ENCODE measurements at regions not wholly inside any gene's neighbourhood (a gene's known extent, or its start where the extent isn't known, plus 50 kb on each side); places are given as distances from the start of the nearest gene placed in this dataset.

DNA sequence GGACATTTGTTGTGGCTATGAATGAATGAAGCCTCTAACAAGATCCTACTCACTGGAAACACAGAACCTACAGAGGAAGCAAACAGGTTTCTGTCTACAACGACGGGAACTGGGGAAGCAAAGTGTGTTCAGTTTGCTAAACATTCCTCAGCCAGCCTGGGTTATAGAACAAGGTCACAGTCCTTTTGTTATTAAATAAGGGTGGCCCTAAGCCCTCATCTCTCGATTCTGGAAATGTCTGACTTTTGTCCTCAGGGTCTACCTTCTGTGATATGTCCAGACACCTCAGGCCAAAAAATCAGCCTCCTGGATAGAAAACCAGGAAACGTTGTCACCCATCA lies 64.6 kb upstream of the ARHGEF7 start:
- TF ChIP-seq, protein P1, sequence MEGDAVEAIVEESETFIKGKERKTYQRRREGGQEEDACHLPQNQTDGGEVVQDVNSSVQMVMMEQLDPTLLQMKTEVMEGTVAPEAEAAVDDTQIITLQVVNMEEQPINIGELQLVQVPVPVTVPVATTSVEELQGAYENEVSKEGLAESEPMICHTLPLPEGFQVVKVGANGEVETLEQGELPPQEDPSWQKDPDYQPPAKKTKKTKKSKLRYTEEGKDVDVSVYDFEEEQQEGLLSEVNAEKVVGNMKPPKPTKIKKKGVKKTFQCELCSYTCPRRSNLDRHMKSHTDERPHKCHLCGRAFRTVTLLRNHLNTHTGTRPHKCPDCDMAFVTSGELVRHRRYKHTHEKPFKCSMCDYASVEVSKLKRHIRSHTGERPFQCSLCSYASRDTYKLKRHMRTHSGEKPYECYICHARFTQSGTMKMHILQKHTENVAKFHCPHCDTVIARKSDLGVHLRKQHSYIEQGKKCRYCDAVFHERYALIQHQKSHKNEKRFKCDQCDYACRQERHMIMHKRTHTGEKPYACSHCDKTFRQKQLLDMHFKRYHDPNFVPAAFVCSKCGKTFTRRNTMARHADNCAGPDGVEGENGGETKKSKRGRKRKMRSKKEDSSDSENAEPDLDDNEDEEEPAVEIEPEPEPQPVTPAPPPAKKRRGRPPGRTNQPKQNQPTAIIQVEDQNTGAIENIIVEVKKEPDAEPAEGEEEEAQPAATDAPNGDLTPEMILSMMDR (conservative IDR thresholded peaks at IDR 0.05; ENCODE audit: low read depth in 2 of 2): no peak; a peak in 2 of 4 replicates
- TF ChIP-seq POLR2AphosphoS5 (IDR thresholded peaks at IDR 0.05; ENCODE audit: low read depth): no peak
- no peak for TF ChIP-seq EZH2phosphoT487 (IDR thresholded peaks at IDR 0.05; ENCODE audit: unreplicated experiment)
- no peak for TF ChIP-seq JUNB (IDR thresholded peaks at IDR 0.05; ENCODE audit: unreplicated experiment)
- no peak for TF ChIP-seq EZH2 (IDR thresholded peaks at IDR 0.05; ENCODE audit: low read depth, unreplicated experiment)
- TF ChIP-seq, protein P2, sequence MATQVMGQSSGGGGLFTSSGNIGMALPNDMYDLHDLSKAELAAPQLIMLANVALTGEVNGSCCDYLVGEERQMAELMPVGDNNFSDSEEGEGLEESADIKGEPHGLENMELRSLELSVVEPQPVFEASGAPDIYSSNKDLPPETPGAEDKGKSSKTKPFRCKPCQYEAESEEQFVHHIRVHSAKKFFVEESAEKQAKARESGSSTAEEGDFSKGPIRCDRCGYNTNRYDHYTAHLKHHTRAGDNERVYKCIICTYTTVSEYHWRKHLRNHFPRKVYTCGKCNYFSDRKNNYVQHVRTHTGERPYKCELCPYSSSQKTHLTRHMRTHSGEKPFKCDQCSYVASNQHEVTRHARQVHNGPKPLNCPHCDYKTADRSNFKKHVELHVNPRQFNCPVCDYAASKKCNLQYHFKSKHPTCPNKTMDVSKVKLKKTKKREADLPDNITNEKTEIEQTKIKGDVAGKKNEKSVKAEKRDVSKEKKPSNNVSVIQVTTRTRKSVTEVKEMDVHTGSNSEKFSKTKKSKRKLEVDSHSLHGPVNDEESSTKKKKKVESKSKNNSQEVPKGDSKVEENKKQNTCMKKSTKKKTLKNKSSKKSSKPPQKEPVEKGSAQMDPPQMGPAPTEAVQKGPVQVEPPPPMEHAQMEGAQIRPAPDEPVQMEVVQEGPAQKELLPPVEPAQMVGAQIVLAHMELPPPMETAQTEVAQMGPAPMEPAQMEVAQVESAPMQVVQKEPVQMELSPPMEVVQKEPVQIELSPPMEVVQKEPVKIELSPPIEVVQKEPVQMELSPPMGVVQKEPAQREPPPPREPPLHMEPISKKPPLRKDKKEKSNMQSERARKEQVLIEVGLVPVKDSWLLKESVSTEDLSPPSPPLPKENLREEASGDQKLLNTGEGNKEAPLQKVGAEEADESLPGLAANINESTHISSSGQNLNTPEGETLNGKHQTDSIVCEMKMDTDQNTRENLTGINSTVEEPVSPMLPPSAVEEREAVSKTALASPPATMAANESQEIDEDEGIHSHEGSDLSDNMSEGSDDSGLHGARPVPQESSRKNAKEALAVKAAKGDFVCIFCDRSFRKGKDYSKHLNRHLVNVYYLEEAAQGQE (IDR thresholded peaks at IDR 0.05; ENCODE audit: unreplicated experiment): no peak
- TF ChIP-seq, protein P3, sequence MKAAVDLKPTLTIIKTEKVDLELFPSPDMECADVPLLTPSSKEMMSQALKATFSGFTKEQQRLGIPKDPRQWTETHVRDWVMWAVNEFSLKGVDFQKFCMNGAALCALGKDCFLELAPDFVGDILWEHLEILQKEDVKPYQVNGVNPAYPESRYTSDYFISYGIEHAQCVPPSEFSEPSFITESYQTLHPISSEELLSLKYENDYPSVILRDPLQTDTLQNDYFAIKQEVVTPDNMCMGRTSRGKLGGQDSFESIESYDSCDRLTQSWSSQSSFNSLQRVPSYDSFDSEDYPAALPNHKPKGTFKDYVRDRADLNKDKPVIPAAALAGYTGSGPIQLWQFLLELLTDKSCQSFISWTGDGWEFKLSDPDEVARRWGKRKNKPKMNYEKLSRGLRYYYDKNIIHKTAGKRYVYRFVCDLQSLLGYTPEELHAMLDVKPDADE (IDR thresholded peaks at IDR 0.05): no peak
- no peak for TF ChIP-seq CREB1 (CRISPR knock-in tag; IDR thresholded peaks at IDR 0.05; ENCODE audit: low read depth)
- TF ChIP-seq ZNF114 (CRISPR knock-in tag; IDR thresholded peaks at IDR 0.05): no peak
- TF ChIP-seq, protein P4, sequence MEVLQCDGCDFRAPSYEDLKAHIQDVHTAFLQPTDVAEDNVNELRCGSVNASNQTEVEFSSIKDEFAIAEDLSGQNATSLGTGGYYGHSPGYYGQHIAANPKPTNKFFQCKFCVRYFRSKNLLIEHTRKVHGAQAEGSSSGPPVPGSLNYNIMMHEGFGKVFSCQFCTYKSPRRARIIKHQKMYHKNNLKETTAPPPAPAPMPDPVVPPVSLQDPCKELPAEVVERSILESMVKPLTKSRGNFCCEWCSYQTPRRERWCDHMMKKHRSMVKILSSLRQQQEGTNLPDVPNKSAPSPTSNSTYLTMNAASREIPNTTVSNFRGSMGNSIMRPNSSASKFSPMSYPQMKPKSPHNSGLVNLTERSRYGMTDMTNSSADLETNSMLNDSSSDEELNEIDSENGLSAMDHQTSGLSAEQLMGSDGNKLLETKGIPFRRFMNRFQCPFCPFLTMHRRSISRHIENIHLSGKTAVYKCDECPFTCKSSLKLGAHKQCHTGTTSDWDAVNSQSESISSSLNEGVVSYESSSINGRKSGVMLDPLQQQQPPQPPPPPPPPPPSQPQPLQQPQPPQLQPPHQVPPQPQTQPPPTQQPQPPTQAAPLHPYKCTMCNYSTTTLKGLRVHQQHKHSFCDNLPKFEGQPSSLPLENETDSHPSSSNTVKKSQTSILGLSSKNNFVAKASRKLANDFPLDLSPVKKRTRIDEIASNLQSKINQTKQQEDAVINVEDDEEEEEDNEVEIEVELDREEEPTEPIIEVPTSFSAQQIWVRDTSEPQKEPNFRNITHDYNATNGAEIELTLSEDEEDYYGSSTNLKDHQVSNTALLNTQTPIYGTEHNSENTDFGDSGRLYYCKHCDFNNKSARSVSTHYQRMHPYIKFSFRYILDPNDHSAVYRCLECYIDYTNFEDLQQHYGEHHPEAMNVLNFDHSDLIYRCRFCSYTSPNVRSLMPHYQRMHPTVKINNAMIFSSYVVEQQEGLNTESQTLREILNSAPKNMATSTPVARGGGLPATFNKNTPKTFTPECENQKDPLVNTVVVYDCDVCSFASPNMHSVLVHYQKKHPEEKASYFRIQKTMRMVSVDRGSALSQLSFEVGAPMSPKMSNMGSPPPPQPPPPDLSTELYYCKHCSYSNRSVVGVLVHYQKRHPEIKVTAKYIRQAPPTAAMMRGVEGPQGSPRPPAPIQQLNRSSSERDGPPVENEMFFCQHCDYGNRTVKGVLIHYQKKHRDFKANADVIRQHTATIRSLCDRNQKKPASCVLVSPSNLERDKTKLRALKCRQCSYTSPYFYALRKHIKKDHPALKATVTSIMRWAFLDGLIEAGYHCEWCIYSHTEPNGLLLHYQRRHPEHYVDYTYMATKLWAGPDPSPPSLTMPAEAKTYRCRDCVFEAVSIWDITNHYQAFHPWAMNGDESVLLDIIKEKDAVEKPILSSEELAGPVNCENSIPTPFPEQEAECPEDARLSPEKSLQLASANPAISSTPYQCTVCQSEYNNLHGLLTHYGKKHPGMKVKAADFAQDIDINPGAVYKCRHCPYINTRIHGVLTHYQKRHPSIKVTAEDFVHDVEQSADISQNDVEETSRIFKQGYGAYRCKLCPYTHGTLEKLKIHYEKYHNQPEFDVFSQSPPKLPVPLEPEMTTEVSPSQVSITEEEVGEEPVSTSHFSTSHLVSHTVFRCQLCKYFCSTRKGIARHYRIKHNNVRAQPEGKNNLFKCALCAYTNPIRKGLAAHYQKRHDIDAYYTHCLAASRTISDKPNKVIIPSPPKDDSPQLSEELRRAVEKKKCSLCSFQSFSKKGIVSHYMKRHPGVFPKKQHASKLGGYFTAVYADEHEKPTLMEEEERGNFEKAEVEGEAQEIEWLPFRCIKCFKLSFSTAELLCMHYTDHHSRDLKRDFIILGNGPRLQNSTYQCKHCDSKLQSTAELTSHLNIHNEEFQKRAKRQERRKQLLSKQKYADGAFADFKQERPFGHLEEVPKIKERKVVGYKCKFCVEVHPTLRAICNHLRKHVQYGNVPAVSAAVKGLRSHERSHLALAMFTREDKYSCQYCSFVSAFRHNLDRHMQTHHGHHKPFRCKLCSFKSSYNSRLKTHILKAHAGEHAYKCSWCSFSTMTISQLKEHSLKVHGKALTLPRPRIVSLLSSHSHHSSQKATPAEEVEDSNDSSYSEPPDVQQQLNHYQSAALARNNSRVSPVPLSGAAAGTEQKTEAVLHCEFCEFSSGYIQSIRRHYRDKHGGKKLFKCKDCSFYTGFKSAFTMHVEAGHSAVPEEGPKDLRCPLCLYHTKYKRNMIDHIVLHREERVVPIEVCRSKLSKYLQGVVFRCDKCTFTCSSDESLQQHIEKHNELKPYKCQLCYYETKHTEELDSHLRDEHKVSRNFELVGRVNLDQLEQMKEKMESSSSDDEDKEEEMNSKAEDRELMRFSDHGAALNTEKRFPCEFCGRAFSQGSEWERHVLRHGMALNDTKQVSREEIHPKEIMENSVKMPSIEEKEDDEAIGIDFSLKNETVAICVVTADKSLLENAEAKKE (CRISPR knock-in tag; IDR thresholded peaks at IDR 0.05): no peak
- TF ChIP-seq NANOG (IDR thresholded peaks at IDR 0.05; ENCODE audit: borderline replicate concordance): no peak

Measured in GM23338 (cell line).